ENCODE measurements at regions not wholly inside any gene's neighbourhood (a gene's known extent, or its start where the extent isn't known, plus 50 kb on each side); places are given as distances from the start of the nearest gene placed in this dataset.

DNA sequence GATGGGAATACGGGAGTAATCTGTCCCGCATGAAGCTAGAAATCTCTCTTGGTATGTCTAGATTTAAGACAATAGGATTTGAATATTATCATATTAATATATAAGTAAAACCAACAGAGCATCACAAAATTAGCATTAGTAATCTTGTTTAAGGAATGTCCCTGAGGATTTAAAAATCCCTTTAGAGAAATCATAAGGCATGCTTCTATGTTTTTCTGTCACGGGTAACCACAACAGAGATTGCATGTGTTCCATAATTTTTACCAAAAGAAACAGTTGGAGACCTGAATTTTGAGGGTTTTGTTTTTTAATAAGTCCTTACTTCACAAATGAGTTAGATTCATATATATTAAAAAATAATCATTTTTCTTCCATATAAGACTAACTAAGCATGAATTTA is 146.8 kb downstream of the GJA1 start:
- no peak for DNase-seq
- intact Hi-C loops (cut with DNase I; ENCODE audit: low total_unique reads), result no loop called here
- TF ChIP-seq, protein P1, sequence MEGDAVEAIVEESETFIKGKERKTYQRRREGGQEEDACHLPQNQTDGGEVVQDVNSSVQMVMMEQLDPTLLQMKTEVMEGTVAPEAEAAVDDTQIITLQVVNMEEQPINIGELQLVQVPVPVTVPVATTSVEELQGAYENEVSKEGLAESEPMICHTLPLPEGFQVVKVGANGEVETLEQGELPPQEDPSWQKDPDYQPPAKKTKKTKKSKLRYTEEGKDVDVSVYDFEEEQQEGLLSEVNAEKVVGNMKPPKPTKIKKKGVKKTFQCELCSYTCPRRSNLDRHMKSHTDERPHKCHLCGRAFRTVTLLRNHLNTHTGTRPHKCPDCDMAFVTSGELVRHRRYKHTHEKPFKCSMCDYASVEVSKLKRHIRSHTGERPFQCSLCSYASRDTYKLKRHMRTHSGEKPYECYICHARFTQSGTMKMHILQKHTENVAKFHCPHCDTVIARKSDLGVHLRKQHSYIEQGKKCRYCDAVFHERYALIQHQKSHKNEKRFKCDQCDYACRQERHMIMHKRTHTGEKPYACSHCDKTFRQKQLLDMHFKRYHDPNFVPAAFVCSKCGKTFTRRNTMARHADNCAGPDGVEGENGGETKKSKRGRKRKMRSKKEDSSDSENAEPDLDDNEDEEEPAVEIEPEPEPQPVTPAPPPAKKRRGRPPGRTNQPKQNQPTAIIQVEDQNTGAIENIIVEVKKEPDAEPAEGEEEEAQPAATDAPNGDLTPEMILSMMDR (IDR thresholded peaks at IDR 0.05), result no peak
- TF ChIP-seq POLR2A (IDR thresholded peaks at IDR 0.05) (no peak), POLR2AphosphoS5 (IDR thresholded peaks at IDR 0.05) (no peak), EP300 (IDR thresholded peaks at IDR 0.05) (no peak)
- H3K4me3 ChIP-seq, result no peak overlapping the region
- no peaks in the 10 kb centered on the region for H3K27me3 ChIP-seq
- no peaks in the 10 kb centered on the region for H3K36me3 ChIP-seq
- H3K9me3 ChIP-seq, result no peaks in the 10 kb centered on the region
- 93 to 98% (median 95%) methylated on average over 3 of the region's 3 CpGs for WGBS, 5 donors
- peaks cover 0 to 5% (median 0%) of the 10 kb centered on the region in 4 donors for H3K4me1 ChIP-seq
- no peak overlapping the region for H3K27ac ChIP-seq

DNA sequence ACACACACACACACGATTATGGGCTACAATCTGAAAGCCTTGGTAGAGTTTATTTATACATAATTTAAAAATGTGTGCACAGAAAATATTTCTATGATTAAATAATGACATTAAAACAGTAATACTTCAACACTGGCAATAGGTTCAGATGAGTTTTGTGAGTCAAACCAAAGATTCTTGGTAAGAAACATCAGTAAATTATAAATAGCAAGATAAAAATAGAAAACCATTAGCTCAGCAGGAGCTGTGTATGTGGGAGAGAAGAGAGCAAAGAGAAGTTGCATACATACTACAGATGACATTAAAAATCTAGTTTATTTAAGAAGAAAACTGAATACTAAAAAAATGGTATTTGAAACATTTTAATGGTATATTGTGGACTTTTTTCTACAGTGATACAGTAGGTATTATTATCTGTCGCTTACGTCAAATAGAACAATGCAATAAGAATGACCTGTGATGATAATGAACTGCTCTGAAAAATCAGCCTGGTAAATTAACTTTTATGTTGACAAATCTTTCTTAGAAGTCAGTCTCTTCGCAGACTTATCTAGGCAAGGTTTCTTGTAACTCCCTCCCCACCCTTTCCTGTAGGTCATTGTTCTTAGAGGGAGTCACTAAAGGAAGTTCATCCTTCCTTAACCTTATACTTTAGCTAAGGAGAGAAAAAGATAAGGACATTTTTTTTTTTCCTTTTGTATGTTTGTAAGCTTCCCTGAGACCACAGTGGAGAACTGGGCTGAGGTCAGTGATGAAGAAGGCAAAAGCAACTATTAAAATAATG is 149.3 kb downstream of the GJA1 start:
- Histone ChIP-seq H3K36me3 (no peaks in the 10 kb centered on the region), H3K9me3 (no peaks in the 10 kb centered on the region), H3K27ac (no peak overlapping the region), H3K4me1 (peaks cover 0 to 5% (median 0%) of the 10 kb centered on the region in 4 donors), H3K27me3 (no peaks in the 10 kb centered on the region), H3K4me3 (no peak overlapping the region)
- intact Hi-C loops (cut with DNase I; ENCODE audit: low total_unique reads), result no loop called here
- no peak for TF ChIP-seq EP300 (IDR thresholded peaks at IDR 0.05)
- peak in 1 of 2 donors; percentile 42 for DNase-seq
- 57 to 72% (median 65%) methylated on average over 4 of the region's 4 CpGs for WGBS, 5 donors

DNA sequence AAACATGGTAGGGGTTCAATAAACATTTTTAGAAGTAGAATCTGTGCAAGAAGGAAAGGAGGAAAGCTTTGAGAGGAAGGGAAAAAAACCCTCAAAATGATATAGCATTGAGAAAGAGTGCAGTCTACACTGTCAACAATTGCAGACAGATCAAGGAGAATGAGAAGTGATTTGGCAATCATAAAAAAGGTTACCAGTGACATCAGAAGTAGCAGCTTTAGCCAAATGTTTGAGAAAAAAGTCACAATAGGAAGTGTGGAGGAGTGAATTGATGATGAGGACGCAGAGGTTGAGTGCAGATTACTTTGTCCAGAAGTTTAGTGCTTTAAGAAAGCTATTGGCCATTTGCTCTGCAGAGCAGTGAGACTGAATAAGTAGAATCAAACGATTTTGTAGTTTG is 155.0 kb downstream of the GJA1 start:
- Histone ChIP-seq H3K36me3 (no peaks in the 10 kb centered on the region), H3K27ac (no peak overlapping the region), H3K4me1 (no peaks in the 10 kb centered on the region), H3K4me3 (no peak overlapping the region), H3K27me3 (no peaks in the 10 kb centered on the region), H3K9me3 (no peaks in the 10 kb centered on the region)
- WGBS, 5 donors, result 41 to 51% (median 43%) methylated on average over 2 of the region's 2 CpGs
- intact Hi-C loops (cut with DNase I; ENCODE audit: low total_unique reads), result no loop called here
- TF ChIP-seq EP300 (IDR thresholded peaks at IDR 0.05) (no peak), POLR2A (IDR thresholded peaks at IDR 0.05) (no peak), POLR2AphosphoS5 (IDR thresholded peaks at IDR 0.05) (no peak)
- TF ChIP-seq, protein P1 (IDR thresholded peaks at IDR 0.05), result no peak
- no peak for DNase-seq

DNA sequence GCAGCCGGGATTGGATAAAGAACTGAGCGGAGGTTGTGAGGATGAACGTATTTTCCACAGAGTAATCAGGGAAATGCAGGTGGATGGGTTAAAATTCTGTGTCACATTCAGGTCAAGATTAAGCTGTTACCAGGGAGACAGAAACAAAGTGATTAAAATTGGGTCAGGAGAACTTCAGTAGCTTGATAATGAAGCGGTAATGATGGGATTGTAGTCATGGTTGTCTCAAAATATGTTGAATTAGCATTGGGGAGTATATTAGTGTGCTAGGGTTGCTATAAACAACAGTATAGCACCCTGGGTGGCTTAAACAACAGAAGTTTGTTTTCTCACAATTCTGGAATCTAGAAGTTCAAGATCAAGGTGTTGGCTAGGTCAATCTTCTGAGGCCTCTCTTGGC is 155.5 kb downstream of the GJA1 start:
- no peaks in the 10 kb centered on the region for H3K9me3 ChIP-seq
- no peak for DNase-seq
- H3K27me3 ChIP-seq, result no peaks in the 10 kb centered on the region
- H3K4me1 ChIP-seq, result no peaks in the 10 kb centered on the region
- intact Hi-C loops (cut with DNase I; ENCODE audit: low total_unique reads), result no loop called here
- no peak overlapping the region for H3K4me3 ChIP-seq
- TF ChIP-seq POLR2AphosphoS5 (IDR thresholded peaks at IDR 0.05), result no peak
- no peak for TF ChIP-seq POLR2A (IDR thresholded peaks at IDR 0.05)
- TF ChIP-seq, protein P1 (IDR thresholded peaks at IDR 0.05), result no peak
- no peak for TF ChIP-seq EP300 (IDR thresholded peaks at IDR 0.05)
- no peak overlapping the region for H3K27ac ChIP-seq
- H3K36me3 ChIP-seq, result no peaks in the 10 kb centered on the region
- 81 to 88% (median 84%) methylated on average over 4 of the region's 4 CpGs for WGBS, 5 donors

DNA sequence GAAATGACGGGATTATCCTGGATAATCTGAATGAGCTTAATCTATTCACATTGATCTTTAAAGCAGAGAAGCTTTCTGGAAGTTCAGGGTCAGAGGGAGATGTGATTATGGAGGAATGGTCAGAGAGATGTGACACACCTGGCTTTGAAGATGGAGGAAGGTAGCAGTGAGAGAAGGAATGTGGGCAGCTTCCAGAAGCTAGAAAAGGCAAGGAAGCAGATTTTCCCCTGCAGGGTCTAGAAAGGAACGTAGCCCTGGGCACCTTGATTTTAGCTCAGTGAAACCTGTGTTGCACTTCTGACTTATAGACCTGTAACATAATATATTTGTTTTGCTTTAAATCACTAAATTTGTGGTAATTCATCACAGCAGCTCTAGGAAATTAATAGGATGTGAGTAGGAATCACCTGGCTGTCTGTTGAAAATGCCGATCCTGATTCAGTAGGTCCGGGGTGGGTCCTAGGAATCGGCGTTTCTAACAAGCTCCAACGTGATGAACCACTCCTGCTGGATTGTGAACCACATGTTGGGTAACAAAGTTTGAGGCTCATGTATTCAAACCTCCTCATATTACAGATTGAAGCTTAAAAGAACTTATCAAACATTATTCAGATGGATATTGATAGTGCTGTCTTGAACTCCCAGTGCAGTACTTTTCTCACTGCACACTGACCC is 157.0 kb downstream of the GJA1 start:
- intact Hi-C loops (cut with DNase I; ENCODE audit: low total_unique reads), result no loop called here
- no peaks in the 10 kb centered on the region for H3K27me3 ChIP-seq
- TF ChIP-seq, protein P1 (IDR thresholded peaks at IDR 0.05), result no peak
- no peak for TF ChIP-seq POLR2AphosphoS5 (IDR thresholded peaks at IDR 0.05)
- TF ChIP-seq EP300 (IDR thresholded peaks at IDR 0.05), result no peak
- TF ChIP-seq POLR2A (IDR thresholded peaks at IDR 0.05), result no peak
- no peaks in the 10 kb centered on the region for H3K36me3 ChIP-seq
- DNase-seq, result no peak
- H3K9me3 ChIP-seq, result no peaks in the 10 kb centered on the region
- H3K27ac ChIP-seq, result no peak overlapping the region
- H3K4me3 ChIP-seq, result no peak overlapping the region
- no peaks in the 10 kb centered on the region for H3K4me1 ChIP-seq
- 82 to 90% (median 83%) methylated on average over 7 of the region's 7 CpGs for WGBS, 5 donors

Data from stomach (tissue), 8 donors.